Vagina (tissue), 2 donors: ENCODE measurements at regions not wholly inside any gene's neighbourhood (a gene's known extent, or its start where the extent isn't known, plus 50 kb on each side); places are given as distances from the start of the nearest gene placed in this dataset.
"Not testable (repeated sequence)": the region's sequence is repeated elsewhere in the genome, so short reads cannot be mapped to it uniquely, and the experiment has no call there.

Experiments used
- POLR2A ChIP-seq, 2 donors: fragments of 450-650 bp; IDR thresholded peaks; one replicate each; pipeline ENCODE4 v1.6.1; 2017; ENCODE audit warnings: antibody characterized with exemption in 2 of 2, mild to moderate bottlenecking in 2 of 2, moderate library complexity in 2 of 2
- TF ChIP-seq, protein P1 (sequence below), 3 experiments: fragments of 450-650 bp in 2 of 3; fragments of 200-600 bp in 1 of 3; sonication (generic) in 1 of 3; IDR thresholded peaks; one replicate each; pipeline ENCODE4 v1.5.1; 2017 to 2019; ENCODE audit warnings: antibody characterized with exemption in 3 of 3, mild to moderate bottlenecking in 2 of 3, moderate library complexity in 2 of 3

DNA sequence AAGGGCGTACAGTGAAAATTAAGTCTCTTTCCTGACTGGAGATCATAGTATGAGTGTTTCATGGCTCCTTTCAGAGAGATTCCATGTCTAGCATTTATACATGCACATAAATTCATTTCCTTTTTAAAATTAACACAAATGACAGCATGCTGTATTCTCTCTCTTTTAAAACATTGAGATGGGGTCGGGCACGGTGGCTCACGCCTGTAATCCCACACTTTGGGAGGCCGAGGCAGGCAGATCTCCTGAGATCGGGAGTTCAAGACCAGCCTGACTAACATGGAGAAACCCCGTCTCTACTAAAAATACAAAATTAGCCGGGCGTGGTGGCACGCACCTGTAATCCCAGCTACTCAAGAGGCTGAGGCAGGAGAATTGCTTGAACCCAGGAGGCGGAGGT lies 93.1 kb downstream of the NPIPB5 start:
- TF ChIP-seq, protein P1, sequence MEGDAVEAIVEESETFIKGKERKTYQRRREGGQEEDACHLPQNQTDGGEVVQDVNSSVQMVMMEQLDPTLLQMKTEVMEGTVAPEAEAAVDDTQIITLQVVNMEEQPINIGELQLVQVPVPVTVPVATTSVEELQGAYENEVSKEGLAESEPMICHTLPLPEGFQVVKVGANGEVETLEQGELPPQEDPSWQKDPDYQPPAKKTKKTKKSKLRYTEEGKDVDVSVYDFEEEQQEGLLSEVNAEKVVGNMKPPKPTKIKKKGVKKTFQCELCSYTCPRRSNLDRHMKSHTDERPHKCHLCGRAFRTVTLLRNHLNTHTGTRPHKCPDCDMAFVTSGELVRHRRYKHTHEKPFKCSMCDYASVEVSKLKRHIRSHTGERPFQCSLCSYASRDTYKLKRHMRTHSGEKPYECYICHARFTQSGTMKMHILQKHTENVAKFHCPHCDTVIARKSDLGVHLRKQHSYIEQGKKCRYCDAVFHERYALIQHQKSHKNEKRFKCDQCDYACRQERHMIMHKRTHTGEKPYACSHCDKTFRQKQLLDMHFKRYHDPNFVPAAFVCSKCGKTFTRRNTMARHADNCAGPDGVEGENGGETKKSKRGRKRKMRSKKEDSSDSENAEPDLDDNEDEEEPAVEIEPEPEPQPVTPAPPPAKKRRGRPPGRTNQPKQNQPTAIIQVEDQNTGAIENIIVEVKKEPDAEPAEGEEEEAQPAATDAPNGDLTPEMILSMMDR (IDR thresholded peaks at IDR 0.05), result not testable (repeated sequence)
- not testable (repeated sequence) for TF ChIP-seq POLR2A (IDR thresholded peaks at IDR 0.05)
